HS-5 (cell line): ENCODE measurements at regions not wholly inside any gene's neighbourhood (a gene's known extent, or its start where the extent isn't known, plus 50 kb on each side); places are given as distances from the start of the nearest gene placed in this dataset.

Experiments used
- DNase-seq: peaks from one replicate; pipeline ENCODE4 v3.0.0-alpha.2; 2012; ENCODE audit warnings: low read depth

GRCh38 chr20:37598100-37598543 lies 70.4 kb upstream of the BLCAP start:
- no peak for DNase-seq

- no peak for DNase-seq
These were observed 69.3 kb upstream of the BLCAP start for GRCh38 chr20:37596890-37597536.

GRCh38 chr20:37596168-37596567 lies 68.5 kb upstream of the BLCAP start:
- DNase-seq, result no peak

- no peak for DNase-seq
These were observed 66.0 kb upstream of the BLCAP start for GRCh38 chr20:37593710-37594109.

- no peak for DNase-seq
These were observed 63.3 kb upstream of the BLCAP start for GRCh38 chr20:37590938-37591490.

- DNase-seq, result no peak
These were observed 58.4 kb upstream of the BLCAP start for GRCh38 chr20:37586078-37586477.

GRCh38 chr20:37584238-37584807 lies 56.6 kb upstream of the BLCAP start:
- DNase-seq, result no peak

GRCh38 chr20:37581246-37581645 lies 53.6 kb upstream of the BLCAP start:
- no peak for DNase-seq

GRCh38 chr20:37580069-37580468 lies 52.4 kb upstream of the BLCAP start:
- no peak for DNase-seq

- no peak for DNase-seq
These were observed 51.4 kb upstream of the BLCAP start for GRCh38 chr20:37579106-37579505.

- DNase-seq, result no peak
These were observed 50.3 kb upstream of the BLCAP start for GRCh38 chr20:37577981-37578380.
